Caco-2 (cell line): ENCODE measurements at regions not wholly inside any gene's neighbourhood (a gene's known extent, or its start where the extent isn't known, plus 50 kb on each side); places are given as distances from the start of the nearest gene placed in this dataset.

ENCODE experiments used
- BruUV-seq: library from RNA; stranded (reverse); fragments of 400-500 nt; replicated peaks from 2 replicates; lab custom pipeline; 2021; lab: Mats Ljungman, UMichigan
- CTCF ChIA-PET: fragments of 300-600 bp; sonication (Branson Sonifier 250); formaldehyde crosslinking; loops from one replicate; lab custom pipeline; 2022; ENCODE audit warnings: antibody characterized with exemption; lab: Charles Lee
- POLR2A ChIA-PET: fragments of 300-600 bp; sonication (Branson Sonifier 250); formaldehyde crosslinking; loops from one replicate; lab custom pipeline; 2022; ENCODE audit warnings: antibody characterized with exemption; lab: Charles Lee
- DNase-seq, 2 experiments: peaks; one replicate each; pipeline versions ENCODE4 v3.0.0 to v3.0.0-alpha.2; 2020 to 2022
- H3K27me3 ChIP-seq: replicated peaks from 2 replicates; pipeline ENCODE4 v1.6.0; 2011; ENCODE audit warnings: low read length; ENCODE audit not compliant: control insufficient read depth, insufficient read depth
- H3K36me3 ChIP-seq: 2 replicates; pipeline ENCODE4 v1.5.1; 2011; ENCODE audit warnings: low read length; ENCODE audit not compliant: control insufficient read depth, insufficient read depth
- H3K4me1 ChIP-seq: fragments of 250-450 bp; sonication (Bioruptor Pico); 2 replicates; pipeline ENCODE4 v1.5.1; 2020; ENCODE audit warnings: mild to moderate bottlenecking
- H3K4me3 ChIP-seq: 2 replicates; pipeline ENCODE4 v1.5.1; 2011; ENCODE audit warnings: low read depth, mild to moderate bottlenecking, control low read depth, low read length
- H3K9me3 ChIP-seq: fragments of 250-450 bp; sonication (Bioruptor Pico); 2 replicates; pipeline ENCODE4 v1.5.1; 2020; ENCODE audit warnings: mild to moderate bottlenecking, moderate library complexity
- H3K27ac Mint-ChIP-seq: one replicate; pipeline ENCODE4 v1.8.0; 2022; ENCODE audit warnings: mixed read lengths; ENCODE audit not compliant: unreplicated experiment
- H3K27me3 Mint-ChIP-seq: one replicate; pipeline ENCODE4 v1.8.0; 2022; ENCODE audit warnings: mixed read lengths; ENCODE audit not compliant: insufficient read depth, unreplicated experiment
- H3K36me3 Mint-ChIP-seq: one replicate; pipeline ENCODE4 v1.8.0; 2022; ENCODE audit warnings: mild to moderate bottlenecking, mixed read lengths; ENCODE audit not compliant: insufficient read depth, unreplicated experiment
- H3K4me1 Mint-ChIP-seq: one replicate; pipeline ENCODE4 v1.8.0; 2022; ENCODE audit warnings: low read depth, mixed read lengths; ENCODE audit not compliant: unreplicated experiment
- H3K4me3 Mint-ChIP-seq: one replicate; pipeline ENCODE4 v1.8.0; 2022; ENCODE audit warnings: mild to moderate bottlenecking, moderate library complexity, mixed read lengths; ENCODE audit not compliant: unreplicated experiment
- H3K9me3 Mint-ChIP-seq: one replicate; pipeline ENCODE4 v1.8.0; 2022; ENCODE audit warnings: mixed read lengths; ENCODE audit not compliant: unreplicated experiment
- intact Hi-C: fragments of 100-400 bp; cut with micrococcal nuclease; formaldehyde crosslinking; loops from one replicate; pipeline ENCODE4 v1.10.0; 2022; ENCODE audit not compliant: unreplicated experiment
- TF ChIP-seq, protein P1 (sequence below), 2 experiments: fragments of 200-600 bp in 1 of 2; IDR thresholded peaks; 1 replicate in 1 of 2; 2 replicates in 1 of 2; pipeline versions ENCODE4 v1.5.1 to v1.8.0; 2011 to 2022; ENCODE audit warnings: antibody characterized with exemption in 1 of 2, control low read depth in 1 of 2, inconsistent platforms in 1 of 2, low read depth in 1 of 2, low read length in 1 of 2, mild to moderate bottlenecking in 1 of 2, moderate library complexity in 1 of 2; ENCODE audit not compliant: insufficient read depth in 1 of 2, severe bottlenecking in 1 of 2, unreplicated experiment in 1 of 2

DNA sequence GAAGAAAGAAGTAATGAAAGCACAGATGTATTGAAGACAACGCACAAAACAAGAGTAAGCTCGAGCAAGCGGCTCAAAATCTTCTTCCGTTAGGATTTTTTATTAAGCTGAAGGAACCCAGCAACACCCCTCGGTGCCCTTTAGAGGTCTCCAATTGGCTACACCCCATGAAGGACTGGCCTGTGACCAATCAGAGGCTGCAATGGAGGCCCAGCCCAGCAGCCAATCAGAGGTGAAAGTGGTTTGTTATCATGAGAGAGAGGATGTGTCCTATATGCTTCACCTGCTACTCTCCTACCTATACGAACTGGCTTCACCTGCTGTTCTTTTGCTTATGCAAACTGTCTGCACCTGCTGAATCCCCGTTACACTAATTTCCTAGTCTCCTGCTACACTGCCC, 358.8 kb downstream of the C12orf50 start:
- Histone ChIP-seq H3K27me3 (no peaks in the 10 kb centered on the region), H3K4me3 (no peak overlapping the region), H3K36me3 (no peaks in the 10 kb centered on the region), H3K4me1 (no peaks in the 10 kb centered on the region), H3K9me3 (no peaks in the 10 kb centered on the region)
- H3K27me3 Mint-ChIP-seq = no peaks in the 10 kb centered on the region
- ChIA-PET POLR2A (no interaction called here), CTCF (no interaction called here)
- intact Hi-C loops = no loop called here
- no peaks in the 10 kb centered on the region for H3K36me3 Mint-ChIP-seq
- DNase-seq = peak; percentile 14 to 46
- no peaks in the 10 kb centered on the region for H3K9me3 Mint-ChIP-seq
- no TSS peak for BruUV-seq
- no peak overlapping the region for H3K27ac Mint-ChIP-seq
- no peaks in the 10 kb centered on the region for H3K4me1 Mint-ChIP-seq
- no peak overlapping the region for H3K4me3 Mint-ChIP-seq
- TF ChIP-seq, protein P1, sequence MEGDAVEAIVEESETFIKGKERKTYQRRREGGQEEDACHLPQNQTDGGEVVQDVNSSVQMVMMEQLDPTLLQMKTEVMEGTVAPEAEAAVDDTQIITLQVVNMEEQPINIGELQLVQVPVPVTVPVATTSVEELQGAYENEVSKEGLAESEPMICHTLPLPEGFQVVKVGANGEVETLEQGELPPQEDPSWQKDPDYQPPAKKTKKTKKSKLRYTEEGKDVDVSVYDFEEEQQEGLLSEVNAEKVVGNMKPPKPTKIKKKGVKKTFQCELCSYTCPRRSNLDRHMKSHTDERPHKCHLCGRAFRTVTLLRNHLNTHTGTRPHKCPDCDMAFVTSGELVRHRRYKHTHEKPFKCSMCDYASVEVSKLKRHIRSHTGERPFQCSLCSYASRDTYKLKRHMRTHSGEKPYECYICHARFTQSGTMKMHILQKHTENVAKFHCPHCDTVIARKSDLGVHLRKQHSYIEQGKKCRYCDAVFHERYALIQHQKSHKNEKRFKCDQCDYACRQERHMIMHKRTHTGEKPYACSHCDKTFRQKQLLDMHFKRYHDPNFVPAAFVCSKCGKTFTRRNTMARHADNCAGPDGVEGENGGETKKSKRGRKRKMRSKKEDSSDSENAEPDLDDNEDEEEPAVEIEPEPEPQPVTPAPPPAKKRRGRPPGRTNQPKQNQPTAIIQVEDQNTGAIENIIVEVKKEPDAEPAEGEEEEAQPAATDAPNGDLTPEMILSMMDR (IDR thresholded peaks at IDR 0.05; ENCODE audit: insufficient read depth in 1 of 2, low read depth in 1 of 2, low read length in 1 of 2, severe bottlenecking in 1 of 2, unreplicated experiment in 1 of 2) = no peak

DNA sequence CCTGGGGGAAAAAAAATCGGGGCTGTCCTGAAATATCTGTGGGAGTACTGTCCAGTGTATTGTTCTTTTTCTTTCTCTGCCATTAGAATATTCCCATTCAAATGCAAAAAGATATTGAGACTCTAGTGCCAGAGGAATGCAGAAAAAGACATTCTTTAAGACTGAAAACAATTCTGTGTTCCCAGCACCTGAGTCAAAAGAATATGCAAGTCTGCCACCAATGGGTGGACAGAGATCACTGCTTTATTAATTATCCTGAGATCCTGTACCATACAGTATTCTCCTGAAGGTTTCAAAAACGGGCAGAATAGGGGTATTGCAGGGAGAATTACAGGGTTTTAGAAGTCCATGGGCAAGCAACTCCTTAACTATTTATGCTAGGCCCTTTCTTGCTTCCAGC, 361.8 kb downstream of the C12orf50 start:
- DNase-seq = peak in 1 of 2 experiments; percentile 10
- Mint-ChIP-seq H3K27me3 (no peaks in the 10 kb centered on the region), H3K4me3 (no peak overlapping the region), H3K9me3 (no peaks in the 10 kb centered on the region), H3K4me1 (no peaks in the 10 kb centered on the region), H3K36me3 (no peaks in the 10 kb centered on the region), H3K27ac (no peak overlapping the region)
- TF ChIP-seq, protein P1 (IDR thresholded peaks at IDR 0.05; ENCODE audit: insufficient read depth in 1 of 2, low read depth in 1 of 2, low read length in 1 of 2, severe bottlenecking in 1 of 2, unreplicated experiment in 1 of 2) = peak; percentile 26 to 33
- CTCF ChIA-PET = no interaction called here
- intact Hi-C loops = loop anchor here (1.0 to 5.0 kb wide), 4 partner anchors 180 to 401 kb away; no protein-coding TSS in a partner anchor
- POLR2A ChIA-PET = no interaction called here
- no peaks in the 10 kb centered on the region for H3K4me1 ChIP-seq
- no peaks in the 10 kb centered on the region for H3K27me3 ChIP-seq
- H3K4me3 ChIP-seq = no peak overlapping the region
- no TSS peak for BruUV-seq
- H3K9me3 ChIP-seq = no peaks in the 10 kb centered on the region
- no peaks in the 10 kb centered on the region for H3K36me3 ChIP-seq

DNA sequence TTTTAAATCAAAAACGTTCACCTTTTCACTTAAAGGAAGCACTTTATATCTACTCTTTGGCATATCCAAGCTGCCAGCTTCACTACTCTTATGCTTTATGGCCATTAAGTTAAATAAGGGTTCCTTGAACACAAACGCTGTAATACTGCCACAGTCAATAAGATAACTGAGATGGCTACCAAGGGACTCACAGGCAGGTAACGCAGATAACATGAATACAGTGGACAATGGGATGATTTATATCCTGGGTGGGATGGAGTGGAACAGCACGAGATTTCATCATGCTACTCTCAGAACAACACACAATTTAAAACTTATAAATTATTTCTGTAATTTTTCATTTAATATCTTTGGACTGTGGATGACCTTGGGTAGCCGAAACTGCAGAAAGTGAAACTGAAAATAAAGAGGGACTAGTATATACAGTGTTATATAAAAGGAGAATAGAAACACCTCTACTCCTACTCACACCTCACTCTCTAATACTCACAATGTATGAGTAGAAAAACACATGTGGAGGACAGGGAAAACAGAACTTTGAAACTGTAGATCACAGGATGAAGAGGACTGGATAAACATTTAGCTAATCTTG, 367.3 kb downstream of the C12orf50 start:
- H3K9me3 Mint-ChIP-seq = no peaks in the 10 kb centered on the region
- H3K27ac Mint-ChIP-seq = no peak overlapping the region
- no TSS peak for BruUV-seq
- ChIA-PET CTCF (no interaction called here), POLR2A (no interaction called here)
- H3K27me3 Mint-ChIP-seq = no peaks in the 10 kb centered on the region
- TF ChIP-seq, protein P1 (IDR thresholded peaks at IDR 0.05; ENCODE audit: insufficient read depth in 1 of 2, low read depth in 1 of 2, low read length in 1 of 2, severe bottlenecking in 1 of 2, unreplicated experiment in 1 of 2) = no peak
- no peaks in the 10 kb centered on the region for H3K36me3 ChIP-seq
- no peaks in the 10 kb centered on the region for H3K9me3 ChIP-seq
- H3K4me3 ChIP-seq = no peak overlapping the region
- intact Hi-C loops = no loop called here
- H3K27me3 ChIP-seq = no peaks in the 10 kb centered on the region
- no peak for DNase-seq
- no peaks in the 10 kb centered on the region for H3K4me1 ChIP-seq
- H3K36me3 Mint-ChIP-seq = no peaks in the 10 kb centered on the region
- H3K4me1 Mint-ChIP-seq = no peaks in the 10 kb centered on the region
- no peak overlapping the region for H3K4me3 Mint-ChIP-seq
